ENCODE measurements at regions not wholly inside any gene's neighbourhood (a gene's known extent, or its start where the extent isn't known, plus 50 kb on each side); places are given as distances from the start of the nearest gene placed in this dataset.

GRCh38 chr19:28210886-28211285 is 1002.1 kb downstream of the UQCRFS1 start:
- Mint-ChIP-seq H3K4me1 (no peaks in the 10 kb centered on the region), H3K36me3 (peaks cover 0 to 4% (median 0%) of the 10 kb centered on the region in 3 donors), H3K4me3 (no peak overlapping the region), H3K27ac (no peak overlapping the region), H3K27me3 (peaks cover 0 to 1% of the 10 kb centered on the region in 2 donors), H3K9me3 (peaks cover 0 to 7% (median 2%) of the 10 kb centered on the region in 5 donors)
- ChIA-PET CTCF (no interaction called here), POLR2A (no interaction called here)
- no peak overlapping the region for H3K4me3 ChIP-seq (ENCODE audit: low read length)
- no peaks in the 10 kb centered on the region for H3K27me3 ChIP-seq (ENCODE audit: insufficient read depth, low read length, poor library complexity, severe bottlenecking)
- no peaks in the 10 kb centered on the region for H3K36me3 ChIP-seq (ENCODE audit: insufficient read depth, low read length)
- no peak for DNase-seq
- no peaks in the 10 kb centered on the region for H3K9me3 ChIP-seq (ENCODE audit: low read length)
- H3K4me1 ChIP-seq (ENCODE audit: insufficient read depth, low read length) = no peaks in the 10 kb centered on the region
- no peak overlapping the region for H3K27ac ChIP-seq (ENCODE audit: low read depth, low read length)

GRCh38 chr19:28208745-28209144 is 1004.2 kb downstream of the UQCRFS1 start:
- Histone ChIP-seq H3K4me3 (ENCODE audit: low read length) (no peak overlapping the region), H3K27me3 (ENCODE audit: insufficient read depth, low read length, poor library complexity, severe bottlenecking) (no peaks in the 10 kb centered on the region), H3K27ac (ENCODE audit: low read depth, low read length) (no peak overlapping the region), H3K4me1 (ENCODE audit: insufficient read depth, low read length) (no peaks in the 10 kb centered on the region), H3K36me3 (ENCODE audit: insufficient read depth, low read length) (no peaks in the 10 kb centered on the region), H3K9me3 (ENCODE audit: low read length) (no peaks in the 10 kb centered on the region)
- CTCF ChIA-PET = no interaction called here
- Mint-ChIP-seq H3K4me1 (no peaks in the 10 kb centered on the region), H3K27me3 (peaks cover 0 to 1% of the 10 kb centered on the region in 2 donors), H3K9me3 (peaks cover 2 to 4% (median 3%) of the 10 kb centered on the region in 5 donors), H3K4me3 (no peak overlapping the region), H3K36me3 (peaks cover 0 to 4% (median 0%) of the 10 kb centered on the region in 3 donors), H3K27ac (no peak overlapping the region)
- POLR2A ChIA-PET = no interaction called here
- no peak for DNase-seq

DNA sequence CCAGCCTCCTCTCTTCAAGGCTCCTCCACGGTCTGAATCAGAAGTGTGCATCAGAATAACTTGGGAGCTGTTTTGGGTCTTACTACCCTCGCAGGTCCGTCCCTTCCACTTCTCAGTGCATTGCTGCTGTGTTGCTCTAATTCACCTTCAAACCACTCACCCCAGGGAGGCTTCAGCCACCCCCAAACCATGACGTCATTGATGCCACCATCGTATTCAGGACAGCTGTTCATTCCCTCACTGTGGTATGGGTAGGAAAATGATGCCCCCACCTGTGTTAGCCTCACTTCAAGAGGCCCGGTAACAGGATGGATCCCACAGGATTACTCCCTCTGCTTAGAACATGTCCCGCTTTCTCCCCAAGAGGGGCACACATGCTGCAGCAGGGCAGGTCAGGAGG is 1005.7 kb downstream of the UQCRFS1 start:
- no peaks in the 10 kb centered on the region for H3K4me1 Mint-ChIP-seq
- ChIA-PET POLR2A (no interaction called here), CTCF (no interaction called here)
- H3K4me1 ChIP-seq (ENCODE audit: insufficient read depth, low read length) = no peaks in the 10 kb centered on the region
- H3K27me3 ChIP-seq (ENCODE audit: insufficient read depth, low read length, poor library complexity, severe bottlenecking) = no peaks in the 10 kb centered on the region
- H3K4me3 Mint-ChIP-seq = no peak overlapping the region
- H3K27ac ChIP-seq (ENCODE audit: low read depth, low read length) = no peak overlapping the region
- no peaks in the 10 kb centered on the region for H3K9me3 ChIP-seq (ENCODE audit: low read length)
- peaks cover 0 to 1% of the 10 kb centered on the region in 2 donors for H3K27me3 Mint-ChIP-seq
- no peak overlapping the region for H3K4me3 ChIP-seq (ENCODE audit: low read length)
- peaks cover 0 to 3% (median 0%) of the 10 kb centered on the region in 3 donors for H3K36me3 Mint-ChIP-seq
- H3K36me3 ChIP-seq (ENCODE audit: insufficient read depth, low read length) = no peaks in the 10 kb centered on the region
- peaks cover 2 to 15% (median 5%) of the 10 kb centered on the region in 5 donors for H3K9me3 Mint-ChIP-seq
- no peak for DNase-seq
- H3K27ac Mint-ChIP-seq = peak overlapping the region in 1 of 8 donors; percentile 24

- Histone ChIP-seq H3K4me3 (ENCODE audit: low read length) (no peak overlapping the region), H3K36me3 (ENCODE audit: insufficient read depth, low read length) (no peaks in the 10 kb centered on the region), H3K27me3 (ENCODE audit: insufficient read depth, low read length, poor library complexity, severe bottlenecking) (no peaks in the 10 kb centered on the region), H3K9me3 (ENCODE audit: low read length) (no peaks in the 10 kb centered on the region), H3K27ac (ENCODE audit: low read depth, low read length) (no peak overlapping the region), H3K4me1 (ENCODE audit: insufficient read depth, low read length) (no peaks in the 10 kb centered on the region)
- Mint-ChIP-seq H3K4me3 (no peak overlapping the region), H3K36me3 (no peaks in the 10 kb centered on the region), H3K9me3 (peaks cover 5 to 22% (median 18%) of the 10 kb centered on the region in 5 donors), H3K4me1 (no peaks in the 10 kb centered on the region), H3K27ac (peak overlapping the region in 1 of 8 donors; percentile 44), H3K27me3 (peaks cover 0 to 5% of the 10 kb centered on the region in 2 donors)
- CTCF ChIA-PET = no interaction called here
- POLR2A ChIA-PET = no interaction called here
- no peak for DNase-seq
These were observed 1011.4 kb downstream of the UQCRFS1 start for GRCh38 chr19:28201462-28201943.

DNA sequence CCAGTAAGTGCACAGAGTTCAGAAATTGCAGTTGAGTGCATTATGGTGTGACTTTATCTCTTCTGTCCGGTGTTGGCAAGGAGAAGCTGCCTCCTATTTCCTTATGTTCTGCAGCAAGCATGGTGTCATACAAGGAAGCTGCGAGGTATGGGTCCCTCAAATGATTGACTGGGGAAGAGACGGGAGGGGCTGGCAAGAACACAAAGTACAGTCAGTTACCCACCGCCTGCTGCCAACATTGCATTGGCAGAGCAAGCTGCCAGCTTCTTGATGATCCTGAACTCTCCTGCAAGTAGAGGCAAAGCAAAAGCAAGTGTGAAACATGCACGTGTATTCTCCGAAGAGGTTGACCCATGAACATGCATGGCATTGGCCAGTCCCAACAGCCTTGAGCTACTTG is 1013.6 kb downstream of the UQCRFS1 start:
- H3K4me3 Mint-ChIP-seq = no peak overlapping the region
- H3K36me3 Mint-ChIP-seq = no peaks in the 10 kb centered on the region
- DNase-seq = no peak
- Histone ChIP-seq H3K9me3 (ENCODE audit: low read length) (no peaks in the 10 kb centered on the region), H3K4me1 (ENCODE audit: insufficient read depth, low read length) (no peaks in the 10 kb centered on the region), H3K4me3 (ENCODE audit: low read length) (no peak overlapping the region), H3K27ac (ENCODE audit: low read depth, low read length) (no peak overlapping the region), H3K36me3 (ENCODE audit: insufficient read depth, low read length) (no peaks in the 10 kb centered on the region), H3K27me3 (ENCODE audit: insufficient read depth, low read length, poor library complexity, severe bottlenecking) (no peaks in the 10 kb centered on the region)
- ChIA-PET CTCF (no interaction called here), POLR2A (no interaction called here)
- peaks cover 5 to 26% (median 23%) of the 10 kb centered on the region in 5 donors for H3K9me3 Mint-ChIP-seq
- peaks cover 0 to 5% of the 10 kb centered on the region in 2 donors for H3K27me3 Mint-ChIP-seq
- no peak overlapping the region for H3K27ac Mint-ChIP-seq
- H3K4me1 Mint-ChIP-seq = no peaks in the 10 kb centered on the region

DNA sequence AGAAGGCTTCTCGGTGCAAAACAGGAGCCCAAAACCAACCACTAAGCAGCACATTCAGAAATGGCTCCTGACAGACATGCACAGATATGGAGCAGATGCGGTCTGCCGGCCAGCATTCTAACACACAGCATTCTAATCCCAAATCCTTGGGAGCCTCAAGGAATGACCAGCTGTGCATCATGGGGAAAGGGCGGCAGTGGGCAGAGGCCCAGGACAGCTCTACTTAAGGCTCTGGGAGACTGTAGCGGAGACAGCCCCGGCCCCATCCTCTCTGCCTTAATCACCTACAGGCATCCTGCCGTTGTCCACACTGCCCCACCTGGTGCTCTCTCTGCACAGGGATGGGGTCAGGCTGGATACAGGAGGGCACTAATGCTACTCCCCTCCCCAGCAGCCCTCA is 1016.0 kb downstream of the UQCRFS1 start:
- Histone ChIP-seq H3K4me1 (ENCODE audit: insufficient read depth, low read length) (no peaks in the 10 kb centered on the region), H3K27ac (ENCODE audit: low read depth, low read length) (no peak overlapping the region), H3K27me3 (ENCODE audit: insufficient read depth, low read length, poor library complexity, severe bottlenecking) (no peaks in the 10 kb centered on the region), H3K36me3 (ENCODE audit: insufficient read depth, low read length) (no peaks in the 10 kb centered on the region), H3K4me3 (ENCODE audit: low read length) (no peak overlapping the region), H3K9me3 (ENCODE audit: low read length) (no peaks in the 10 kb centered on the region)
- Mint-ChIP-seq H3K4me3 (no peak overlapping the region), H3K9me3 (peaks cover 3 to 18% (median 14%) of the 10 kb centered on the region in 5 donors), H3K36me3 (no peaks in the 10 kb centered on the region), H3K27me3 (peaks cover 0 to 8% of the 10 kb centered on the region in 2 donors), H3K27ac (no peak overlapping the region), H3K4me1 (no peaks in the 10 kb centered on the region)
- ChIA-PET POLR2A (no interaction called here), CTCF (no interaction called here)
- DNase-seq = no peak

DNA sequence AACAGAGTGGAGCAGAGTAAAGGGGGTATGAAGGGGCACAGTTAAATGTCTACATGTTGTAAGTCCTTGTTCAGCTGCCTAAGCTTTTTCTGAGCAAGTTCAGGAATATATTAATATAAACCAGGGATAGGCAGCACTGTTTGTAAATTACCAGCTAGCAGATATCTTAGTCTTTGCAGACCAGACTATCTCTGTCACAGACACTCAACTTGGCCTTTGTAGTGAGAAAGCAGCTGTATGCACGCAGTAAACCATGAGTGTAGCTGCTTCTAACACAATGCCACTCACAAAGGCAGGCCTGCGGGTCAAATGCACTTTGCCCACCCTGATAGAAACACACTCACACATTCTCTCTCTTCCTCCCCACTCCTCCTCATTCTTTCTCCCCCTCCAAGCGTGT is 1016.9 kb downstream of the UQCRFS1 start:
- Histone ChIP-seq H3K27ac (ENCODE audit: low read depth, low read length) (no peak overlapping the region), H3K36me3 (ENCODE audit: insufficient read depth, low read length) (no peaks in the 10 kb centered on the region), H3K4me3 (ENCODE audit: low read length) (no peak overlapping the region), H3K9me3 (ENCODE audit: low read length) (no peaks in the 10 kb centered on the region), H3K27me3 (ENCODE audit: insufficient read depth, low read length, poor library complexity, severe bottlenecking) (no peaks in the 10 kb centered on the region), H3K4me1 (ENCODE audit: insufficient read depth, low read length) (no peaks in the 10 kb centered on the region)
- ChIA-PET CTCF (no interaction called here), POLR2A (no interaction called here)
- DNase-seq = no peak
- H3K9me3 Mint-ChIP-seq = peaks cover 1 to 16% (median 8%) of the 10 kb centered on the region in 5 donors
- H3K4me1 Mint-ChIP-seq = no peaks in the 10 kb centered on the region
- peaks cover 0 to 8% of the 10 kb centered on the region in 2 donors for H3K27me3 Mint-ChIP-seq
- H3K27ac Mint-ChIP-seq = no peak overlapping the region
- H3K4me3 Mint-ChIP-seq = no peak overlapping the region
- H3K36me3 Mint-ChIP-seq = no peaks in the 10 kb centered on the region

DNA sequence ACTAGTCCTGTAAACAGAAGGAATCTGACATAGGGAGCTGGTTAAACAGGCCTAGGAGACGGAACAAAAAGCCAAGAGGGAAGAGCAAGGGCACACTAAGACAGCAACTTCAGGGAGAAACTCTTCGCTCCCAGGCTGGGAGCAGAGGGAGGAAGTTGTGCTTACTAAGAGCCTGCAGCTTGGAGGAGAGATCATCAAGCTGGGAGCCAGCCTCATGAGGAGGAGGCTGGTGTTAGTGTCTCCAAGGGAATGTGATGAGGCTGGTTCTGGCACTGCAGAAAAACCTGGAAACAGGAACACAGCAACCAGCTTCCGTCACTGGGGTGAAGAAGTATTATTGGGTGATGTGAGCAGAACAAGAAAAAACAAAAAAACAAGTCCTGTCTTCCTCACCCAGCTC is 1027.3 kb downstream of the UQCRFS1 start:
- peaks cover 0 to 2% of the 10 kb centered on the region in 2 donors for H3K27me3 Mint-ChIP-seq
- H3K27me3 ChIP-seq (ENCODE audit: insufficient read depth, low read length, poor library complexity, severe bottlenecking) = no peaks in the 10 kb centered on the region
- no peaks in the 10 kb centered on the region for H3K4me1 ChIP-seq (ENCODE audit: insufficient read depth, low read length)
- ChIA-PET POLR2A (no interaction called here), CTCF (no interaction called here)
- no peak overlapping the region for H3K4me3 Mint-ChIP-seq
- H3K27ac ChIP-seq (ENCODE audit: low read depth, low read length) = no peak overlapping the region
- no peaks in the 10 kb centered on the region for H3K36me3 Mint-ChIP-seq
- H3K4me3 ChIP-seq (ENCODE audit: low read length) = no peak overlapping the region
- no peak for DNase-seq
- H3K9me3 ChIP-seq (ENCODE audit: low read length) = no peaks in the 10 kb centered on the region
- peaks cover 0 to 11% (median 9%) of the 10 kb centered on the region in 5 donors for H3K9me3 Mint-ChIP-seq
- no peaks in the 10 kb centered on the region for H3K4me1 Mint-ChIP-seq
- H3K27ac Mint-ChIP-seq = no peak overlapping the region
- H3K36me3 ChIP-seq (ENCODE audit: insufficient read depth, low read length) = no peaks in the 10 kb centered on the region

- H3K9me3 ChIP-seq (ENCODE audit: low read length) = no peaks in the 10 kb centered on the region
- DNase-seq = no peak
- Mint-ChIP-seq H3K4me1 (no peaks in the 10 kb centered on the region), H3K9me3 (peaks cover 0 to 11% (median 9%) of the 10 kb centered on the region in 5 donors), H3K27me3 (peaks cover 0 to 2% of the 10 kb centered on the region in 2 donors), H3K27ac (no peak overlapping the region), H3K36me3 (no peaks in the 10 kb centered on the region), H3K4me3 (no peak overlapping the region)
- H3K36me3 ChIP-seq (ENCODE audit: insufficient read depth, low read length) = no peaks in the 10 kb centered on the region
- H3K27ac ChIP-seq (ENCODE audit: low read depth, low read length) = no peak overlapping the region
- CTCF ChIA-PET = no interaction called here
- no peak overlapping the region for H3K4me3 ChIP-seq (ENCODE audit: low read length)
- no peaks in the 10 kb centered on the region for H3K4me1 ChIP-seq (ENCODE audit: insufficient read depth, low read length)
- H3K27me3 ChIP-seq (ENCODE audit: insufficient read depth, low read length, poor library complexity, severe bottlenecking) = no peaks in the 10 kb centered on the region
- POLR2A ChIA-PET = no interaction called here
These were observed 1028.0 kb downstream of the UQCRFS1 start for GRCh38 chr19:28184997-28185396.

Measured in CD8-positive, alpha-beta memory T cell (primary cell).